HepG2 (cell line): ENCODE measurements at regions not wholly inside any gene's neighbourhood (a gene's known extent, or its start where the extent isn't known, plus 50 kb on each side); places are given as distances from the start of the nearest gene placed in this dataset.

Experiments used
- ATAC-seq: fragments of 200-7000 bp; cut with Tn5 transposase; 3 replicates; pipeline ENCODE4 v1.9.1; 2020; ENCODE audit warnings: mild to moderate bottlenecking, moderate library complexity
- BruUV-seq: library from RNA; stranded (reverse); fragments of 400-500 nt; replicated peaks from 2 replicates; lab custom pipeline; 2021; lab: Mats Ljungman, UMichigan
- CTCF ChIA-PET: fragments of 300-600 bp; formaldehyde crosslinking; extraction: SDS; loops from one replicate; lab custom pipeline; 2021; ENCODE audit warnings: low total read pairs, inconsistent platforms, low intra/inter-chr PET ratio; lab: Yijun Ruan, JAX
- POLR2A ChIA-PET: fragments of 350-600 bp; sonication (Branson Sonifier 250); formaldehyde crosslinking; loops from one replicate; lab custom pipeline; 2020; ENCODE audit warnings: antibody characterized with exemption, inconsistent platforms; lab: Yijun Ruan, JAX
- DNase-seq: peaks from one replicate; pipeline ENCODE4 v3.0.0-alpha.2; 2015; ENCODE audit warnings: low spot score
- FAIRE-seq: peaks from 3 replicates; lab custom pipeline; 2011; peaks lifted over from hg19 to GRCh38; lab: Jason Lieb, UNC
- H2AFZ ChIP-seq: one replicate; pipeline ENCODE4 v1.6.1; 2011; ENCODE audit warnings: low read length, inconsistent platforms
- H3K27ac ChIP-seq: fragments of 300-600 bp; 3 replicates; pipeline ENCODE4 v1.8.0; 2011; ENCODE audit warnings: mixed run types, mild to moderate bottlenecking, mixed read lengths, low read length, inconsistent platforms; ENCODE audit not compliant: insufficient read depth; ENCODE audit errors: extremely low read length
- H3K27me3 ChIP-seq, 2 experiments: fragments of 200-600 bp in 1 of 2; 2 replicates in 1 of 2; 3 replicates in 1 of 2; pipeline versions ENCODE4 v1.6.0 to v1.8.0; 2011; ENCODE audit warnings: low read length in 2 of 2, mild to moderate bottlenecking in 2 of 2, moderate library complexity in 2 of 2, inconsistent platforms in 1 of 2; ENCODE audit not compliant: insufficient read depth in 2 of 2, control insufficient read depth in 1 of 2
- H3K36me3 ChIP-seq, 2 experiments: fragments of 200-600 bp in 1 of 2; replicated peaks in 1 of 2; 2 replicates in 1 of 2; 3 replicates in 1 of 2; pipeline versions ENCODE4 v1.5.1 to v1.8.0; 2011; ENCODE audit warnings: low read length in 2 of 2, inconsistent platforms in 1 of 2; ENCODE audit not compliant: insufficient read depth in 2 of 2, control insufficient read depth in 1 of 2
- H3K4me1 ChIP-seq: 2 replicates; pipeline ENCODE4 v1.5.1; 2012; ENCODE audit warnings: low read length, inconsistent platforms; ENCODE audit not compliant: insufficient read depth
- H3K4me2 ChIP-seq: 2 replicates; pipeline ENCODE4 v1.6.0; 2011; ENCODE audit warnings: low read depth, low read length, inconsistent platforms
- H3K4me3 ChIP-seq, 3 experiments: fragments of 200-600 bp in 1 of 3; sonication (generic), shearing (Covaris generic) in 1 of 3; replicated peaks in 1 of 3; 2 replicates each; pipeline ENCODE4 v1.5.1; 2011 to 2016; ENCODE audit warnings: low read length in 3 of 3, inconsistent platforms in 2 of 3, low read depth in 2 of 3, mild to moderate bottlenecking in 2 of 3, control low read depth in 1 of 3, mixed read lengths in 1 of 3; ENCODE audit not compliant: insufficient read depth in 1 of 3
- H3K79me2 ChIP-seq: one replicate; pipeline ENCODE4 v1.6.1; 2011; ENCODE audit warnings: low read length, inconsistent platforms; ENCODE audit not compliant: insufficient read depth
- H3K9ac ChIP-seq: 2 replicates; pipeline ENCODE4 v1.6.0; 2011; ENCODE audit warnings: mild to moderate bottlenecking, low read depth, low read length, inconsistent platforms; ENCODE audit not compliant: insufficient read depth
- H3K9me3 ChIP-seq: 2 replicates; pipeline ENCODE4 v1.5.1; 2012; ENCODE audit warnings: mild to moderate bottlenecking, low read length
- H4K20me1 ChIP-seq: 2 replicates; pipeline ENCODE4 v1.6.0; 2011; ENCODE audit warnings: inconsistent platforms, mild to moderate bottlenecking, low read length, moderate library complexity; ENCODE audit not compliant: insufficient read depth
- ATRX ChIP-seq: sonication (generic); formaldehyde crosslinking; IDR thresholded peaks from 2 replicates; pipeline ENCODE4 v1.4.0; 2020; ENCODE audit warnings: missing genetic modification reagents, borderline replicate concordance
- ETV6 ChIP-seq: sonication (generic); formaldehyde crosslinking; conservative IDR thresholded peaks from 2 replicates; pipeline ENCODE4 v1.4.0; 2020; ENCODE audit warnings: missing genetic modification reagents
- JARID2 ChIP-seq: sonication (generic); formaldehyde crosslinking; IDR thresholded peaks from 2 replicates; pipeline ENCODE4 v1.8.1; 2023; ENCODE audit warnings: missing genetic modification reagents, inconsistent platforms; ENCODE audit not compliant: insufficient replicate concordance
- KDM4B ChIP-seq: sonication (generic); formaldehyde crosslinking; IDR thresholded peaks from 2 replicates; pipeline ENCODE4 v1.4.0; 2020; ENCODE audit warnings: missing genetic modification reagents
- KLF11 ChIP-seq: IDR thresholded peaks from 2 replicates; pipeline ENCODE4 v1.6.1; 2016; ENCODE audit warnings: missing compliant biosample characterization
- KLF15 ChIP-seq: sonication (generic); formaldehyde crosslinking; IDR thresholded peaks from 2 replicates; pipeline ENCODE4 v1.8.1; 2023; ENCODE audit warnings: borderline replicate concordance, mild to moderate bottlenecking, inconsistent platforms, missing genetic modification reagents, mixed read lengths
- MED13 ChIP-seq: sonication (generic); formaldehyde crosslinking; IDR thresholded peaks from 2 replicates; pipeline ENCODE4 v1.5.0; 2020; ENCODE audit warnings: missing genetic modification reagents
- NKX3-1 ChIP-seq: sonication (generic); formaldehyde crosslinking; IDR thresholded peaks from 2 replicates; pipeline ENCODE4 v1.5.0; 2020; ENCODE audit warnings: missing genetic modification reagents
- NR2F1 ChIP-seq, 2 experiments: fragments of 450-650 bp in 1 of 2; formaldehyde crosslinking in 1 of 2; IDR thresholded peaks; 2 replicates each; pipeline versions ENCODE4 v1.5.0 to v1.6.1; 2016 to 2020; ENCODE audit warnings: mild to moderate bottlenecking in 1 of 2, missing compliant biosample characterization in 1 of 2, missing genetic modification reagents in 1 of 2, moderate library complexity in 1 of 2
- PLRG1 ChIP-seq: fragments of 450-650 bp; conservative IDR thresholded peaks from 2 replicates; pipeline ENCODE4 v1.6.1; 2016
- SP2 ChIP-seq: sonication (generic); formaldehyde crosslinking; IDR thresholded peaks from 2 replicates; pipeline ENCODE4 v1.5.1; 2020; ENCODE audit warnings: mild to moderate bottlenecking, missing genetic modification reagents
- TEAD2 ChIP-seq: sonication (generic); formaldehyde crosslinking; IDR thresholded peaks from 2 replicates; pipeline ENCODE4 v1.9.0; 2021; ENCODE audit warnings: missing genetic modification reagents
- TSC22D2 ChIP-seq: sonication (generic); formaldehyde crosslinking; IDR thresholded peaks from 2 replicates; pipeline ENCODE4 v1.5.1; 2020; ENCODE audit warnings: missing genetic modification reagents, mild to moderate bottlenecking, borderline replicate concordance
- ZBTB3 ChIP-seq: sonication (generic); formaldehyde crosslinking; IDR thresholded peaks from 2 replicates; pipeline ENCODE4 v1.4.0; 2020; ENCODE audit warnings: low read depth, mild to moderate bottlenecking, moderate library complexity, missing genetic modification reagents, borderline replicate concordance
- ZBTB34 ChIP-seq: sonication (generic); formaldehyde crosslinking; IDR thresholded peaks from 2 replicates; pipeline ENCODE4 v1.8.0; 2022; ENCODE audit warnings: mild to moderate bottlenecking, missing genetic modification reagents
- ZNF296 ChIP-seq: sonication (generic); formaldehyde crosslinking; conservative IDR thresholded peaks from 2 replicates; pipeline ENCODE4 v1.5.0; 2020; ENCODE audit warnings: mild to moderate bottlenecking, missing genetic modification reagents
- ZNF557 ChIP-seq: sonication (generic); formaldehyde crosslinking; IDR thresholded peaks from 2 replicates; pipeline ENCODE4 v1.4.0; 2020; ENCODE audit warnings: missing genetic modification reagents
- ZNF614 ChIP-seq: IDR thresholded peaks from 2 replicates; pipeline ENCODE4 v1.6.1; 2018; ENCODE audit warnings: missing biosample characterization, missing genetic modification reagents, inconsistent platforms, borderline replicate concordance
- ZNF83 ChIP-seq: sonication (generic); formaldehyde crosslinking; IDR thresholded peaks from 2 replicates; pipeline ENCODE4 v1.4.0; 2020; ENCODE audit warnings: missing genetic modification reagents, mild to moderate bottlenecking, borderline replicate concordance
- WGBS: methylation state at CpG from one replicate; pipeline ENCODE4 v1.1.6; 2017; ENCODE audit warnings: low lambda C conversion rate; 5-methylcytosine and 5-hydroxymethylcytosine counted together
- in situ Hi-C: cut with HindIII; loops from 2 replicates; pipeline ENCODE4 v1.10.0; 2017; ENCODE audit warnings: low pct_unique_long_range_greater_than_20kb; ENCODE audit not compliant: extremely low pct_ligation_motif_present
- intact Hi-C: fragments of 100-400 bp; cut with micrococcal nuclease; formaldehyde crosslinking; loops from one replicate; pipeline ENCODE4 v1.10.0; 2022; ENCODE audit not compliant: unreplicated experiment
- TF ChIP-seq, protein P1 (sequence below): sonication (generic); formaldehyde crosslinking; IDR thresholded peaks from 2 replicates; pipeline ENCODE4 v1.4.0; 2020; ENCODE audit warnings: missing genetic modification reagents, mild to moderate bottlenecking, borderline replicate concordance

- ATAC-seq: no peak
- Histone ChIP-seq H3K4me1 (no peaks in the 10 kb centered on the region), H4K20me1 (no peaks in the 10 kb centered on the region)
- intact Hi-C loops: no loop called here
- no peak for TF ChIP-seq KDM4B
- TF ChIP-seq TEAD2 (CRISPR knock-in tag): no peak
- TF ChIP-seq, protein P1, sequence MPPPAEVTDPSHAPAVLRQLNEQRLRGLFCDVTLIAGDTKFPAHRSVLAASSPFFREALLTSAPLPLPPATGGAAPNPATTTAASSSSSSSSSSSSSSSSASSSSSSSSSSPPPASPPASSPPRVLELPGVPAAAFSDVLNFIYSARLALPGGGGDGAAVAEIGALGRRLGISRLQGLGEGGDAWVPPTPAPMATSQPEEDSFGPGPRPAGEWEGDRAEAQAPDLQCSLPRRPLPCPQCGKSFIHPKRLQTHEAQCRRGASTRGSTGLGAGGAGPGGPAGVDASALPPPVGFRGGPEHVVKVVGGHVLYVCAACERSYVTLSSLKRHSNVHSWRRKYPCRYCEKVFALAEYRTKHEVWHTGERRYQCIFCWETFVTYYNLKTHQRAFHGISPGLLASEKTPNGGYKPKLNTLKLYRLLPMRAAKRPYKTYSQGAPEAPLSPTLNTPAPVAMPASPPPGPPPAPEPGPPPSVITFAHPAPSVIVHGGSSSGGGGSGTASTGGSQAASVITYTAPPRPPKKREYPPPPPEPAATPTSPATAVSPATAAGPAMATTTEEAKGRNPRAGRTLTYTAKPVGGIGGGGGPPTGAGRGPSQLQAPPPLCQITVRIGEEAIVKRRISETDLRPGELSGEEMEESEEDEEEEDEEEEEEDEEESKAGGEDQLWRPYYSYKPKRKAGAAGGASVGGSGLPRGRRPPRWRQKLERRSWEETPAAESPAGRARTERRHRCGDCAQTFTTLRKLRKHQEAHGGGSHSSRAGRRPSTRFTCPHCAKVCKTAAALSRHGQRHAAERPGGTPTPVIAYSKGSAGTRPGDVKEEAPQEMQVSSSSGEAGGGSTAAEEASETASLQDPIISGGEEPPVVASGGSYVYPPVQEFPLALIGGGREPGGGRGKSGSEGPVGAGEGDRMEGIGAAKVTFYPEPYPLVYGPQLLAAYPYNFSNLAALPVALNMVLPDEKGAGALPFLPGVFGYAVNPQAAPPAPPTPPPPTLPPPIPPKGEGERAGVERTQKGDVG (CRISPR knock-in tag): no peak
- TF ChIP-seq JARID2: no peak
- TF ChIP-seq ZNF83 (CRISPR knock-in tag): no peak
- no peak for TF ChIP-seq PLRG1
- no peak for TF ChIP-seq ZNF614 (CRISPR knock-in tag)
- TF ChIP-seq NR2F1 (CRISPR knock-in tag; IDR thresholded peaks at IDR 0.05): no peak
- TF ChIP-seq ZNF557 (CRISPR knock-in tag): no peak
- no peak for TF ChIP-seq KLF15
- TF ChIP-seq NKX3-1: no peak
- no peak for TF ChIP-seq MED13 (CRISPR knock-in tag)
- no peak for TF ChIP-seq ZBTB34 (CRISPR knock-in tag)
- TF ChIP-seq TSC22D2 (CRISPR knock-in tag): no peak
- TF ChIP-seq KLF11: no peak
- TF ChIP-seq ETV6 (CRISPR knock-in tag): no peak
- TF ChIP-seq ATRX (CRISPR knock-in tag): no peak
- TF ChIP-seq ZBTB3 (CRISPR knock-in tag): no peak
- TF ChIP-seq ZNF296 (CRISPR knock-in tag): no peak
- TF ChIP-seq SP2: no peak
- TF ChIP-seq, all 625 proteins: peak for 0
- H3K4me2 ChIP-seq: no peak overlapping the region
- in situ Hi-C loops: no loop called here
- H3K27ac ChIP-seq: no peak overlapping the region
- no peaks in the 10 kb centered on the region for H3K79me2 ChIP-seq
- H3K36me3 ChIP-seq: no peaks in the 10 kb centered on the region
- no peaks in the 10 kb centered on the region for H3K9me3 ChIP-seq
- H3K4me3 ChIP-seq: no peak overlapping the region
- no peak overlapping the region for H2AFZ ChIP-seq
- no TSS peak for BruUV-seq
- POLR2A ChIA-PET: no interaction called here
- no peaks in the 10 kb centered on the region for H3K27me3 ChIP-seq
- DNase-seq (no peak), FAIRE-seq (no peak)
- CTCF ChIA-PET: no interaction called here
- 3% methylated on average over 2 of the region's 2 CpGs for WGBS
- H3K9ac ChIP-seq: no peak overlapping the region
Observed at GRCh38 chr13:76800943-76801342, 85.3 kb downstream of the KCTD12 start.
